PC-9 (cell line): ENCODE measurements at regions not wholly inside any gene's neighbourhood (a gene's known extent, or its start where the extent isn't known, plus 50 kb on each side); places are given as distances from the start of the nearest gene placed in this dataset.

Experiments used
- BruUV-seq: library from RNA; stranded (reverse); fragments of 400-500 nt; replicated peaks from 2 replicates; lab custom pipeline; 2021; lab: Mats Ljungman, UMichigan
- CTCF ChIA-PET: fragments of 300-600 bp; sonication (Branson Sonifier 250); formaldehyde crosslinking; loops from one replicate; lab custom pipeline; 2022; ENCODE audit warnings: antibody characterized with exemption; lab: Charles Lee
- POLR2A ChIA-PET: fragments of 300-600 bp; sonication (Branson Sonifier 250); formaldehyde crosslinking; loops from one replicate; lab custom pipeline; 2022; ENCODE audit warnings: antibody characterized with exemption; ENCODE audit not compliant: unreplicated experiment; lab: Charles Lee
- DNase-seq, 2 experiments: peaks; one replicate each; pipeline versions ENCODE4 v3.0.0 to v3.0.0-alpha.2; 2015 to 2022; ENCODE audit warnings: mixed read lengths in 1 of 2
- H2AFZ ChIP-seq: fragments of 200-600 bp; sonication (generic); 2 replicates; pipeline ENCODE4 v1.8.1; 2017; ENCODE audit warnings: antibody characterized with exemption
- H3F3A ChIP-seq: fragments of 200-600 bp; sonication (generic); 2 replicates; pipeline ENCODE4 v1.8.1; 2017; ENCODE audit warnings: antibody characterized with exemption, mild to moderate bottlenecking, low read depth; ENCODE audit not compliant: insufficient read depth
- H3K27ac ChIP-seq: fragments of 200-600 bp; sonication (generic); 2 replicates; pipeline ENCODE4 v1.6.1; 2016; ENCODE audit warnings: mixed run types
- H3K27me3 ChIP-seq: fragments of 200-600 bp; sonication (generic); 2 replicates; pipeline ENCODE4 v1.6.1; 2016; ENCODE audit warnings: low read depth, mixed run types; ENCODE audit not compliant: insufficient read depth
- H3K36me3 ChIP-seq: fragments of 200-600 bp; sonication (generic); 2 replicates; pipeline ENCODE4 v1.6.1; 2016; ENCODE audit warnings: low read depth, mixed run types
- H3K4me1 ChIP-seq: fragments of 200-600 bp; sonication (generic); replicated peaks from 2 replicates; pipeline ENCODE4 v1.6.1; 2016; ENCODE audit warnings: mixed run types; ENCODE audit not compliant: insufficient read depth
- H3K4me2 ChIP-seq: fragments of 200-600 bp; sonication (generic); 2 replicates; pipeline ENCODE4 v1.6.1; 2017; ENCODE audit warnings: mixed run types
- H3K4me3 ChIP-seq: fragments of 200-600 bp; sonication (generic); 2 replicates; pipeline ENCODE4 v1.6.1; 2016; ENCODE audit warnings: mixed run types
- H3K79me2 ChIP-seq: fragments of 200-600 bp; sonication (generic); 2 replicates; pipeline ENCODE4 v1.6.1; 2017; ENCODE audit warnings: low read depth, mixed run types
- H3K9me2 ChIP-seq: fragments of 200-600 bp; sonication (generic); 2 replicates; pipeline ENCODE4 v1.8.1; 2017; ENCODE audit warnings: mild to moderate bottlenecking; ENCODE audit not compliant: insufficient read depth
- H3K9me3 ChIP-seq: fragments of 200-600 bp; sonication (generic); 2 replicates; pipeline ENCODE4 v1.8.1; 2016; ENCODE audit warnings: low read depth; ENCODE audit not compliant: insufficient read depth
- H4K20me1 ChIP-seq: fragments of 200-600 bp; sonication (generic); 2 replicates; pipeline ENCODE4 v1.8.1; 2017; ENCODE audit not compliant: insufficient read depth
- CTCF ChIP-seq: fragments of 200-600 bp; sonication (generic); conservative IDR thresholded peaks from 2 replicates; pipeline ENCODE4 v1.6.1; 2017; ENCODE audit warnings: mixed run types, antibody characterized with exemption, mild to moderate bottlenecking, moderate library complexity
- EZH2 ChIP-seq: fragments of 200-600 bp; sonication (generic); IDR thresholded peaks from 2 replicates; pipeline ENCODE4 v1.8.0; 2017; ENCODE audit warnings: antibody characterized with exemption, low read depth
- intact Hi-C: fragments of 100-400 bp; cut with micrococcal nuclease; formaldehyde crosslinking; loops from one replicate; pipeline ENCODE4 v1.10.0; 2022; ENCODE audit not compliant: unreplicated experiment

GRCh38 chr1:234944439-234945344, 183.9 kb downstream of the TOMM20 start:
- CTCF ChIA-PET = interaction anchor here (0.5 kb wide), 1 partner anchor 94 kb away, joined by 4 read pairs; no protein-coding TSS in a partner anchor
- no peak for DNase-seq
- intact Hi-C loops = no loop called here
- H3F3A ChIP-seq = no peaks in the 10 kb centered on the region
- no peaks in the 10 kb centered on the region for H3K79me2 ChIP-seq
- H3K9me2 ChIP-seq = no peaks in the 10 kb centered on the region
- no peak for TF ChIP-seq EZH2
- TF ChIP-seq CTCF = no peak
- no peaks in the 10 kb centered on the region for H3K36me3 ChIP-seq
- H3K27me3 ChIP-seq = no peaks in the 10 kb centered on the region
- BruUV-seq = no TSS peak
- no peak overlapping the region; the same call in 1 of the 2 replicates for H2AFZ ChIP-seq
- H3K27ac ChIP-seq = no peak overlapping the region
- H3K4me2 ChIP-seq = no peak overlapping the region
- no peaks in the 10 kb centered on the region for H3K4me1 ChIP-seq
- no peak overlapping the region for H3K4me3 ChIP-seq
- H3K9me3 ChIP-seq = peaks cover 5% of the 10 kb centered on the region; the same call in 1 of the 2 replicates
- POLR2A ChIA-PET = interaction anchor here (0.7 kb wide), 1 partner anchor 11 kb away, joined by 6 read pairs; no protein-coding TSS in a partner anchor
- H4K20me1 ChIP-seq = no peaks in the 10 kb centered on the region

- H4K20me1 ChIP-seq = no peaks in the 10 kb centered on the region
- DNase-seq = no peak
- H3K36me3 ChIP-seq = no peaks in the 10 kb centered on the region
- no peaks in the 10 kb centered on the region for H3F3A ChIP-seq
- H3K27me3 ChIP-seq = no peaks in the 10 kb centered on the region
- intact Hi-C loops = loop anchor here (1.0 kb wide), 1 partner anchor 13 kb away; no protein-coding TSS in a partner anchor
- no peaks in the 10 kb centered on the region; the same call in 1 of the 2 replicates for H3K9me3 ChIP-seq
- POLR2A ChIA-PET = interaction anchor here (0.6 to 0.7 kb wide), 3 partner anchors 11 to 445 kb away, joined by 3 to 6 read pairs (median 5); no protein-coding TSS in a partner anchor
- H3K4me2 ChIP-seq = no peak overlapping the region
- no TSS peak for BruUV-seq
- H2AFZ ChIP-seq = no peak overlapping the region
- TF ChIP-seq EZH2 (no peak), CTCF (no peak)
- no peaks in the 10 kb centered on the region for H3K9me2 ChIP-seq
- H3K4me1 ChIP-seq = no peaks in the 10 kb centered on the region
- CTCF ChIA-PET = interaction anchor here (0.5 kb wide), 1 partner anchor 94 kb away, joined by 4 read pairs; no protein-coding TSS in a partner anchor
- H3K79me2 ChIP-seq = no peaks in the 10 kb centered on the region
- H3K27ac ChIP-seq = no peak overlapping the region
- H3K4me3 ChIP-seq = no peak overlapping the region
Observed at GRCh38 chr1:234943836-234944402, 184.7 kb downstream of the TOMM20 start.

GRCh38 chr1:234942879-234943506, 185.6 kb downstream of the TOMM20 start:
- H4K20me1 ChIP-seq = no peaks in the 10 kb centered on the region
- no peak for DNase-seq
- no peaks in the 10 kb centered on the region for H3K27me3 ChIP-seq
- POLR2A ChIA-PET = interaction anchor here (0.6 kb wide), 1 partner anchor 16 kb away, joined by 3 read pairs; no protein-coding TSS in a partner anchor
- no peaks in the 10 kb centered on the region for H3K4me1 ChIP-seq
- H2AFZ ChIP-seq = no peak overlapping the region
- H3K27ac ChIP-seq = no peak overlapping the region
- no peaks in the 10 kb centered on the region for H3K9me2 ChIP-seq
- H3K4me3 ChIP-seq = no peak overlapping the region
- no peaks in the 10 kb centered on the region; the same call in 1 of the 2 replicates for H3K9me3 ChIP-seq
- no peaks in the 10 kb centered on the region for H3K36me3 ChIP-seq
- TF ChIP-seq EZH2 = no peak
- no peak for TF ChIP-seq CTCF
- no TSS peak for BruUV-seq
- no peaks in the 10 kb centered on the region for H3K79me2 ChIP-seq
- CTCF ChIA-PET = no interaction called here
- H3K4me2 ChIP-seq = no peak overlapping the region
- no peaks in the 10 kb centered on the region for H3F3A ChIP-seq
- intact Hi-C loops = loop anchor here (1.0 kb wide), 1 partner anchor 12 kb away; no protein-coding TSS in a partner anchor
